Natural killer cell (primary cell): ENCODE measurements at regions not wholly inside any gene's neighbourhood (a gene's known extent, or its start where the extent isn't known, plus 50 kb on each side); places are given as distances from the start of the nearest gene placed in this dataset.
A peak's percentile ranks its signal among the peaks of the same experiment; 100 is the strongest.

Source experiments
- ATAC-seq, 3 donors: fragments of 150-1000 bp in 2 of 3; fragments of 200-7000 bp in 1 of 3; cut with Tn5 transposase; 1 replicate in 1 of 3; 2 replicates in 2 of 3; pipeline ENCODE4 v1.10.0; 2021; ENCODE audit warnings: mild to moderate bottlenecking in 2 of 3, moderate library complexity in 2 of 3
- DNase-seq, 2 donors: peaks; one replicate each; pipeline versions ENCODE4 v3.0.0 to v3.0.0-alpha.2; 2013 to 2021; ENCODE audit warnings: mixed read lengths in 1 of 2
- H3K27ac ChIP-seq: one replicate; pipeline ENCODE4 v1.5.1; 2013; ENCODE audit warnings: mild to moderate bottlenecking, low read length
- H3K27me3 ChIP-seq: one replicate; pipeline ENCODE4 v1.6.1; 2013; ENCODE audit warnings: low read length; ENCODE audit not compliant: control insufficient read depth, insufficient read depth
- H3K36me3 ChIP-seq: one replicate; pipeline ENCODE4 v1.6.1; 2013; ENCODE audit warnings: low read length; ENCODE audit not compliant: control insufficient read depth, insufficient read depth
- H3K4me1 ChIP-seq: one replicate; pipeline ENCODE4 v1.6.1; 2013; ENCODE audit warnings: low read length; ENCODE audit not compliant: control insufficient read depth, insufficient read depth
- H3K4me3 ChIP-seq: one replicate; pipeline ENCODE4 v1.5.1; 2013; ENCODE audit warnings: low read length
- H3K9me3 ChIP-seq: one replicate; pipeline ENCODE4 v1.6.1; 2013; ENCODE audit warnings: low read length; ENCODE audit not compliant: control insufficient read depth, insufficient read depth
- H3K27ac Mint-ChIP-seq, 2 donors: one replicate each; pipeline ENCODE4 v1.8.0; 2022; ENCODE audit warnings: mild to moderate bottlenecking in 2 of 2, mixed read lengths in 2 of 2, moderate library complexity in 1 of 2
- H3K27me3 Mint-ChIP-seq, 2 donors: one replicate each; pipeline ENCODE4 v1.8.0; 2022; ENCODE audit warnings: low read depth in 2 of 2, mixed read lengths in 2 of 2
- H3K36me3 Mint-ChIP-seq: one replicate; pipeline ENCODE4 v1.8.0; 2022; ENCODE audit warnings: mixed read lengths
- H3K4me1 Mint-ChIP-seq, 2 donors: one replicate each; pipeline ENCODE4 v1.8.0; 2022; ENCODE audit warnings: mixed read lengths in 2 of 2
- H3K4me3 Mint-ChIP-seq: one replicate; pipeline ENCODE4 v1.8.0; 2022; ENCODE audit warnings: mild to moderate bottlenecking, moderate library complexity, mixed read lengths
- H3K9me3 Mint-ChIP-seq, 2 donors: one replicate each; pipeline ENCODE4 v1.8.0; 2022; ENCODE audit warnings: mixed read lengths in 2 of 2
- WGBS: methylation state at CpG from one replicate; pipeline ENCODE4 v1.1.7; 2013; ENCODE audit warnings: missing lambda C conversion rate; ENCODE audit not compliant: insufficient coverage; 5-methylcytosine and 5-hydroxymethylcytosine counted together
- intact Hi-C: fragments of 100-400 bp; cut with micrococcal nuclease; formaldehyde crosslinking; loops from one replicate; pipeline ENCODE4 v1.14.2; 2022
- TF ChIP-seq, protein P1 (sequence below): fragments of 200-600 bp; IDR thresholded peaks from one replicate; pipeline ENCODE4 v1.8.0; 2022; ENCODE audit warnings: antibody characterized with exemption

DNA sequence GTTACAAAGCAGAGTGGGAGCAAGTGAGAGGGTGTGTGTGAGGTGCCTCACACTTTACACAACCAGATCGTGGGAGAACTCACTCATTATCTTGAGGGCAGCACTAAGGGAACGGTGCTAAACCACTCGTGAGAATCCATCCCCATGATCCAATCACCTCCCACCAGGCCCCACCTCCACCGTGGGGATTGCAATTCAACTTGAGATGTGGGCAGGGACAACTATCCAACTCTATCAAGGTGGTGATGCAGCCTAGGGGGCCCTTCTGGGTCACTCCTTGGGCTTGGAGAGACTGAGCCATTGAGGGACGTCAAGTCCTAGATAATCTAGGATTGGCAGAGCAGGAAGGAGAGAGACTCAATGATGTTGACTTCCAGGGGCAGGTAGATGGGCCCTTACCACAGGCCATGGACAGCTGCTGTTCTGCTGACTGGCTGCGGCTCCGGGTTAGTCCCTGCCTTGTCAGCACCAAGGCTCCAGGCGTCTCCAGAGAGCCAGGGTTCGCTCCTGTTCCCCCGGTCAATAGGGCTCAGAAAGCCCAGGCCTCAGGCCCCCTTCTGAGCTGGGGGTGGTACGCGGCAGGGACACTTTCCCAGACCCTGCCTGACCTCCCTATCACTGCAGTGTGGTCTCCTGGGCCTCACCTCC lies 193.2 kb upstream of the HS6ST1 start:
- WGBS, result 91% methylated on average over 12 of the region's 12 CpGs
- Histone ChIP-seq H3K9me3 (no peaks in the 10 kb centered on the region), H3K4me3 (no peak overlapping the region), H3K4me1 (peaks cover 24% of the 10 kb centered on the region), H3K36me3 (no peaks in the 10 kb centered on the region), H3K27ac (no peak overlapping the region), H3K27me3 (no peaks in the 10 kb centered on the region)
- peaks cover 0 to 10% of the 10 kb centered on the region in 2 donors for H3K4me1 Mint-ChIP-seq
- intact Hi-C loops, result no loop called here
- H3K27me3 Mint-ChIP-seq, result no peaks in the 10 kb centered on the region
- no peaks in the 10 kb centered on the region for H3K36me3 Mint-ChIP-seq
- no peaks in the 10 kb centered on the region for H3K9me3 Mint-ChIP-seq
- no peak overlapping the region for H3K4me3 Mint-ChIP-seq
- no peak overlapping the region for H3K27ac Mint-ChIP-seq
- TF ChIP-seq, protein P1, sequence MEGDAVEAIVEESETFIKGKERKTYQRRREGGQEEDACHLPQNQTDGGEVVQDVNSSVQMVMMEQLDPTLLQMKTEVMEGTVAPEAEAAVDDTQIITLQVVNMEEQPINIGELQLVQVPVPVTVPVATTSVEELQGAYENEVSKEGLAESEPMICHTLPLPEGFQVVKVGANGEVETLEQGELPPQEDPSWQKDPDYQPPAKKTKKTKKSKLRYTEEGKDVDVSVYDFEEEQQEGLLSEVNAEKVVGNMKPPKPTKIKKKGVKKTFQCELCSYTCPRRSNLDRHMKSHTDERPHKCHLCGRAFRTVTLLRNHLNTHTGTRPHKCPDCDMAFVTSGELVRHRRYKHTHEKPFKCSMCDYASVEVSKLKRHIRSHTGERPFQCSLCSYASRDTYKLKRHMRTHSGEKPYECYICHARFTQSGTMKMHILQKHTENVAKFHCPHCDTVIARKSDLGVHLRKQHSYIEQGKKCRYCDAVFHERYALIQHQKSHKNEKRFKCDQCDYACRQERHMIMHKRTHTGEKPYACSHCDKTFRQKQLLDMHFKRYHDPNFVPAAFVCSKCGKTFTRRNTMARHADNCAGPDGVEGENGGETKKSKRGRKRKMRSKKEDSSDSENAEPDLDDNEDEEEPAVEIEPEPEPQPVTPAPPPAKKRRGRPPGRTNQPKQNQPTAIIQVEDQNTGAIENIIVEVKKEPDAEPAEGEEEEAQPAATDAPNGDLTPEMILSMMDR, result no peak
- no peak for ATAC-seq
- no peak for DNase-seq

DNA sequence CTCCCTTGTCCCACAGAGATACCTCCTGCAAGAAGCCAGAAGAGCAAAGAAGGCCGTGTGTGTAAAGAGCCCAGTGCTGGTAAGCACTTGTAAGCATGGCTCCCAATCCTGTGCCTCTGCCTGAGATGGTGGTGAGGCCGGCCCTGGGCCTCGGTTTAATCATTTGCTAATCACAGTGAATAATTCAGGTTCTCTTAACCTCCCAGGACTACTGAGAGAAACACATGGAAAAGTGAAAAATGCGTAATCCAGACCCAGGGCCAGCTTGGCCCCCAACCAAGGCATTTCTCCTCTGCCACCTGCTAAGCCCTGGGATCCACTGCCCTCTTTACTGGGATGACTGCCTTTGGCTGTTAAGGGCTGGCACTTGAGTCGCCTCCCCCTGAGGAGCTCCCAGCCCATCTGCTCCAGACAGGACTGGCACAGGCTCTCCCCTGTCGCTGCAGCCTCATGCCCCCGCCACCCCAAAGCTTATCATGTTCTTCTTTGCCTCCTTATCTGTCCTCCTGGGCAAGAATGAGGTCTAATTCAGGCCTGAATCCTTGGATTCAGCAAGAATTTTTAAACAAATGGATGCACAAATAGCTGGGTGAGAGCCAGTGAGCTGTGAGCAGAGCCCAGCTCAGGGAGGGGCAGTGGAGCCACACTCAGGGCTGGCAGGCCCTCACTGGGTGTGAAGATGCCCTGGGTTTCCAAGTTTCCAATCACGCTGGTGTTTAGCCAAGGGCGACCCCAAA lies 193.9 kb upstream of the HS6ST1 start:
- H3K27me3 ChIP-seq, result no peaks in the 10 kb centered on the region
- Mint-ChIP-seq H3K9me3 (no peaks in the 10 kb centered on the region), H3K4me3 (no peak overlapping the region), H3K36me3 (no peaks in the 10 kb centered on the region), H3K27me3 (no peaks in the 10 kb centered on the region), H3K4me1 (peaks cover 0 to 10% of the 10 kb centered on the region in 2 donors), H3K27ac (no peak overlapping the region)
- TF ChIP-seq, protein P1, result no peak
- H3K9me3 ChIP-seq, result no peaks in the 10 kb centered on the region
- 93% methylated on average over 9 of the region's 9 CpGs for WGBS
- ATAC-seq, result no peak
- no peak overlapping the region for H3K27ac ChIP-seq
- no peak overlapping the region for H3K4me3 ChIP-seq
- H3K4me1 ChIP-seq, result peaks cover 24% of the 10 kb centered on the region
- intact Hi-C loops, result no loop called here
- no peaks in the 10 kb centered on the region for H3K36me3 ChIP-seq
- DNase-seq, result no peak

- peaks cover 0 to 10% of the 10 kb centered on the region in 2 donors for H3K4me1 Mint-ChIP-seq
- TF ChIP-seq, protein P1, result no peak
- ATAC-seq, result peak in 1 of 3 donors; percentile 17
- H3K36me3 Mint-ChIP-seq, result no peaks in the 10 kb centered on the region
- WGBS, result 82% methylated on average over 12 of the region's 12 CpGs
- Histone ChIP-seq H3K36me3 (no peaks in the 10 kb centered on the region), H3K4me3 (no peak overlapping the region), H3K27me3 (no peaks in the 10 kb centered on the region), H3K4me1 (peaks cover 24% of the 10 kb centered on the region), H3K9me3 (no peaks in the 10 kb centered on the region), H3K27ac (no peak overlapping the region)
- H3K27me3 Mint-ChIP-seq, result no peaks in the 10 kb centered on the region
- H3K9me3 Mint-ChIP-seq, result no peaks in the 10 kb centered on the region
- intact Hi-C loops, result no loop called here
- DNase-seq, result no peak
- H3K27ac Mint-ChIP-seq, result no peak overlapping the region
- H3K4me3 Mint-ChIP-seq, result no peak overlapping the region
Observed at GRCh38 chr2:128513116-128513960, 194.7 kb upstream of the HS6ST1 start.
